ENCODE measurements at regions not wholly inside any gene's neighbourhood (a gene's known extent, or its start where the extent isn't known, plus 50 kb on each side); places are given as distances from the start of the nearest gene placed in this dataset.

- no peak for TF ChIP-seq CTCF (IDR thresholded peaks at IDR 0.05; ENCODE audit: insufficient read depth, low read length)
- DNase-seq (ENCODE audit: low read depth) = no peak
- H3K4me3 ChIP-seq (ENCODE audit: low read depth, low read length) = no peak overlapping the region
These were observed 532.7 kb downstream of the CPS1 start for GRCh38 chr2:211089127-211089526.

GRCh38 chr2:211093743-211094303 lies 537.4 kb downstream of the CPS1 start:
- peak; percentile 45 for TF ChIP-seq CTCF (IDR thresholded peaks at IDR 0.05; ENCODE audit: insufficient read depth, low read length)
- no peak for DNase-seq (ENCODE audit: low read depth)
- no peak overlapping the region for H3K4me3 ChIP-seq (ENCODE audit: low read depth, low read length)

DNA sequence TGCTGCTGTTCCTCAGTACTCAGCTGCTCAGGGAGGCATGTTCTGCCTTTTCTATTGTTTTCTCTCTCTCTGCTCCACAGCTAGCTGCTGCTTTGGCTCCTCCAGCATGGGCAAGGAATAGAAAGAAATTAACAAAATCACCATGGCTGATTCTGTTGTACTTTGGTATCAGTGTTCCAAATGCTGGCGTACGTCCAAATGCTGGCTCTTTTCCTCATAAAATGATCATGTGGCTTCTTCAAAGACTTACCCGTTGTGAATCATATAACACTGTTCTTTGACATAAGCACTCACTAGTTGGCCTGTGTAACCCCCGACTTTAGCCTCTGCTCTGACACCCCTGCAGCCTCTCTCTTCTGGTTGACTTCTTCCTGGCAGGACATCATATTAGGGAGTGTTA lies 547.6 kb downstream of the CPS1 start:
- TF ChIP-seq CTCF (IDR thresholded peaks at IDR 0.05; ENCODE audit: insufficient read depth, low read length) = no peak
- DNase-seq (ENCODE audit: low read depth) = peak; percentile 45
- H3K4me3 ChIP-seq (ENCODE audit: low read depth, low read length) = no peak overlapping the region

GRCh38 chr2:211113334-211114175 lies 557.2 kb downstream of the CPS1 start:
- TF ChIP-seq CTCF (IDR thresholded peaks at IDR 0.05; ENCODE audit: insufficient read depth, low read length) = no peak
- DNase-seq (ENCODE audit: low read depth) = no peak
- H3K4me3 ChIP-seq (ENCODE audit: low read depth, low read length) = no peak overlapping the region

- peak; percentile 72 for DNase-seq (ENCODE audit: low read depth)
- no peak for TF ChIP-seq CTCF (IDR thresholded peaks at IDR 0.05; ENCODE audit: insufficient read depth, low read length)
- no peak overlapping the region for H3K4me3 ChIP-seq (ENCODE audit: low read depth, low read length)
These were observed 558.5 kb downstream of the CPS1 start for GRCh38 chr2:211114826-211115455.

- DNase-seq (ENCODE audit: low read depth) = no peak
- no peak for TF ChIP-seq CTCF (IDR thresholded peaks at IDR 0.05; ENCODE audit: insufficient read depth, low read length)
These were observed 560.6 kb downstream of the CPS1 start for GRCh38 chr2:211117026-211117425.

More at GRCh38 chr2:211117026-211117425, 560.6 kb downstream of the CPS1 start:
- H3K4me3 ChIP-seq (ENCODE audit: low read depth, low read length) = no peak overlapping the region
